Ishikawa (cell line): ENCODE measurements at regions not wholly inside any gene's neighbourhood (a gene's known extent, or its start where the extent isn't known, plus 50 kb on each side); places are given as distances from the start of the nearest gene placed in this dataset.

Experiments
- CEBPB ChIP-seq: IDR thresholded peaks from 2 replicates; pipeline ENCODE4 v1.6.1; 2012
- EGR1 ChIP-seq: IDR thresholded peaks from 2 replicates; pipeline ENCODE4 v1.6.1; 2012
- EP300 ChIP-seq: IDR thresholded peaks from 2 replicates; pipeline ENCODE4 v1.6.1; 2012; ENCODE audit warnings: borderline replicate concordance
- FOXM1 ChIP-seq: IDR thresholded peaks from 2 replicates; pipeline ENCODE4 v1.6.1; 2012; ENCODE audit warnings: low read depth, borderline replicate concordance
- MAX ChIP-seq: IDR thresholded peaks from 2 replicates; pipeline ENCODE4 v1.6.1; 2012
- RAD21 ChIP-seq: IDR thresholded peaks from 2 replicates; pipeline ENCODE4 v1.6.1; 2012; ENCODE audit warnings: low read depth
- TAF1 ChIP-seq: IDR thresholded peaks from 2 replicates; pipeline ENCODE4 v1.6.1; 2012; ENCODE audit warnings: low read depth, mild to moderate bottlenecking
- TCF12 ChIP-seq: IDR thresholded peaks from 2 replicates; pipeline ENCODE4 v1.6.1; 2012; ENCODE audit warnings: low read depth
- YY1 ChIP-seq: IDR thresholded peaks from 2 replicates; pipeline ENCODE4 v1.6.1; 2012; ENCODE audit warnings: low read depth
- TF ChIP-seq, protein P1 (sequence below): IDR thresholded peaks from 2 replicates; pipeline ENCODE4 v1.6.1; 2012; ENCODE audit warnings: low read depth, mild to moderate bottlenecking

DNA sequence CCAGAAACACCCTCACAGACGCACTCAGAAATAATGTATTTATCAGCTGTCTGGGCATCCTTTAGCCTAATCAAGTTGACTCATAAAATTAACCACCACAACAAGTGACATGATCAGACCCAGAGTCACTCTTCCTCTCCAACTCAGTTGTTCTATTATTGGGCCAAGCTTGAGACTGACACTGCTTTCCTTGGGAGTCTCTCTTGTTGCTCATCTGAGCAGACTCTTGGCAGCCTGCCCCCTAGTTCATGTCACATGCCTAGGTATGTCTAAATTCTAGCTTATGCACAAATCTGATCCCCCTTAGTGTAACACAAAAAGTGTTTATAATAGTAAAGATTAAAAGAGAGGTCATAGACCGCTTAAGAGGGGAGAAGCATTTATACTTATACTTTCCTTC lies 72.6 kb upstream of the ADAMTS3 start:
- TF ChIP-seq TAF1 (no peak), EP300 (no peak), EGR1 (no peak), FOXM1 (no peak), RAD21 (no peak), YY1 (no peak), TCF12 (no peak), CEBPB (no peak), MAX (no peak)
- TF ChIP-seq, protein P1, sequence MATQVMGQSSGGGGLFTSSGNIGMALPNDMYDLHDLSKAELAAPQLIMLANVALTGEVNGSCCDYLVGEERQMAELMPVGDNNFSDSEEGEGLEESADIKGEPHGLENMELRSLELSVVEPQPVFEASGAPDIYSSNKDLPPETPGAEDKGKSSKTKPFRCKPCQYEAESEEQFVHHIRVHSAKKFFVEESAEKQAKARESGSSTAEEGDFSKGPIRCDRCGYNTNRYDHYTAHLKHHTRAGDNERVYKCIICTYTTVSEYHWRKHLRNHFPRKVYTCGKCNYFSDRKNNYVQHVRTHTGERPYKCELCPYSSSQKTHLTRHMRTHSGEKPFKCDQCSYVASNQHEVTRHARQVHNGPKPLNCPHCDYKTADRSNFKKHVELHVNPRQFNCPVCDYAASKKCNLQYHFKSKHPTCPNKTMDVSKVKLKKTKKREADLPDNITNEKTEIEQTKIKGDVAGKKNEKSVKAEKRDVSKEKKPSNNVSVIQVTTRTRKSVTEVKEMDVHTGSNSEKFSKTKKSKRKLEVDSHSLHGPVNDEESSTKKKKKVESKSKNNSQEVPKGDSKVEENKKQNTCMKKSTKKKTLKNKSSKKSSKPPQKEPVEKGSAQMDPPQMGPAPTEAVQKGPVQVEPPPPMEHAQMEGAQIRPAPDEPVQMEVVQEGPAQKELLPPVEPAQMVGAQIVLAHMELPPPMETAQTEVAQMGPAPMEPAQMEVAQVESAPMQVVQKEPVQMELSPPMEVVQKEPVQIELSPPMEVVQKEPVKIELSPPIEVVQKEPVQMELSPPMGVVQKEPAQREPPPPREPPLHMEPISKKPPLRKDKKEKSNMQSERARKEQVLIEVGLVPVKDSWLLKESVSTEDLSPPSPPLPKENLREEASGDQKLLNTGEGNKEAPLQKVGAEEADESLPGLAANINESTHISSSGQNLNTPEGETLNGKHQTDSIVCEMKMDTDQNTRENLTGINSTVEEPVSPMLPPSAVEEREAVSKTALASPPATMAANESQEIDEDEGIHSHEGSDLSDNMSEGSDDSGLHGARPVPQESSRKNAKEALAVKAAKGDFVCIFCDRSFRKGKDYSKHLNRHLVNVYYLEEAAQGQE = no peak
